RWPE1 (cell line): ENCODE measurements at regions not wholly inside any gene's neighbourhood (a gene's known extent, or its start where the extent isn't known, plus 50 kb on each side); places are given as distances from the start of the nearest gene placed in this dataset.

ENCODE experiments used
- CTCF ChIA-PET: fragments of 350-600 bp; sonication (Branson Sonifier 250); formaldehyde crosslinking; extraction: SDS; loops from one replicate; lab custom pipeline; 2021; lab: Yijun Ruan, JAX
- POLR2A ChIA-PET: fragments of 400-600 bp; formaldehyde crosslinking; extraction: SDS; loops from one replicate; lab custom pipeline; 2020; ENCODE audit warnings: antibody characterized with exemption; ENCODE audit not compliant: low non-redundant PET; lab: Yijun Ruan, JAX
- DNase-seq: peaks from one replicate; pipeline ENCODE4 v3.0.0; 2012; ENCODE audit warnings: low spot score
- H3K27ac ChIP-seq: fragments of 450-650 bp; 2 replicates; pipeline ENCODE4 v1.5.1; 2017
- TF ChIP-seq, protein P1 (sequence below): fragments of 450-650 bp; conservative IDR thresholded peaks from 2 replicates; pipeline ENCODE4 v1.5.1; 2017; ENCODE audit warnings: low read depth, mild to moderate bottlenecking

DNA sequence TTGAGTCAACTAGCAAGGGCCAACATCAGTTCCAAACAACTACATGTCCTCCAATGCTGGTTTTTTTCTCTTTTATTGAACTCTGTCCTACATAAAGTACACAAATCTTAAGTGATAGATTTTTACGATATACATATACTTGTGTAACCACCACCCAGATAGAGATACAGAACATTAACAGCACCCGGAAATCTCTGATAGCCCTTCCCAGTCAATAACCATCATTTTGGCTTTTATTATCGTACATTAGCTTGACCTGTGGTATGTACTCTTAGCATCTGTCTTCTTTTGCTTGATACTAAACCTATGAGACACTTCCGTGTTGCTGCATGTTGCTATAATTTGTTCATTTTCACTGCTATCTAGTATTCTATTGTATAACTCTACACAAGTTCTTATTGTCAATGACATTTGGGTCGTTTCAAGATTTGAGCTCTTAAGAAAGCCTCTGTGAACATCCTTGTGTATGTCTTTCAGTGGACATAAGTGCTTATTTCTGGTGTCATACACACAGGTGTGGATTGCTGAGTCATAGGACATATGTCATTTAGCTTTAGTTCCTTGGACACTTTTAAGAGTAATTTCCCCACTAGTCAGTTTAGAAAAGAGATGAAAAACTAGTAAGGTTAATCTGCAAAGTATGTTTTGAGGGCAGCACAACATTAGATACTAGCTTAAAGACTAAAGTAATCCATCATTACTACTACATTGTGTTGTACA, 111.1 kb downstream of the PRLHR start:
- POLR2A ChIA-PET, result no interaction called here
- CTCF ChIA-PET, result no interaction called here
- no peak overlapping the region for H3K27ac ChIP-seq
- TF ChIP-seq, protein P1, sequence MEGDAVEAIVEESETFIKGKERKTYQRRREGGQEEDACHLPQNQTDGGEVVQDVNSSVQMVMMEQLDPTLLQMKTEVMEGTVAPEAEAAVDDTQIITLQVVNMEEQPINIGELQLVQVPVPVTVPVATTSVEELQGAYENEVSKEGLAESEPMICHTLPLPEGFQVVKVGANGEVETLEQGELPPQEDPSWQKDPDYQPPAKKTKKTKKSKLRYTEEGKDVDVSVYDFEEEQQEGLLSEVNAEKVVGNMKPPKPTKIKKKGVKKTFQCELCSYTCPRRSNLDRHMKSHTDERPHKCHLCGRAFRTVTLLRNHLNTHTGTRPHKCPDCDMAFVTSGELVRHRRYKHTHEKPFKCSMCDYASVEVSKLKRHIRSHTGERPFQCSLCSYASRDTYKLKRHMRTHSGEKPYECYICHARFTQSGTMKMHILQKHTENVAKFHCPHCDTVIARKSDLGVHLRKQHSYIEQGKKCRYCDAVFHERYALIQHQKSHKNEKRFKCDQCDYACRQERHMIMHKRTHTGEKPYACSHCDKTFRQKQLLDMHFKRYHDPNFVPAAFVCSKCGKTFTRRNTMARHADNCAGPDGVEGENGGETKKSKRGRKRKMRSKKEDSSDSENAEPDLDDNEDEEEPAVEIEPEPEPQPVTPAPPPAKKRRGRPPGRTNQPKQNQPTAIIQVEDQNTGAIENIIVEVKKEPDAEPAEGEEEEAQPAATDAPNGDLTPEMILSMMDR, result no peak
- DNase-seq, result no peak

DNA sequence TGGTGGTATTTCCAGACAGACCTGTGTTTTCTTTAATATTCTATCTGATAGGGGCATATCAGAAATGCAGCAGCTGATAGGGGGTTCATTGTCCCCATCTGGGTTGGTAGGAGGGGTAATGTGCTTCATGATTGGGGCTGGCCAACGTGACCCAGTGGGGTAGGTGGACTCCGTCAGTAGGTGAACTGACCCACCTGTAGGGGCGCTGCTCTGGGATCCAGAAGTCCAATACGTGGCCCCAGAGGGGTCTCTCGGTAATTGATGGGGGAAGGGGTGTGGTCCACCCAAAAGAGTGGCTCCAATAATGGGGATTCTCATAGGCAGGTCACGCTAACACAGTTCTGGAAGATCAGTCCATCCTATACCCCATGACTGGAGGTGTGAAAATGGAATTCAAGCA, 112.0 kb downstream of the PRLHR start:
- ChIA-PET POLR2A (no interaction called here), CTCF (no interaction called here)
- no peak for DNase-seq
- no peak overlapping the region for H3K27ac ChIP-seq
- TF ChIP-seq, protein P1, result no peak

DNA sequence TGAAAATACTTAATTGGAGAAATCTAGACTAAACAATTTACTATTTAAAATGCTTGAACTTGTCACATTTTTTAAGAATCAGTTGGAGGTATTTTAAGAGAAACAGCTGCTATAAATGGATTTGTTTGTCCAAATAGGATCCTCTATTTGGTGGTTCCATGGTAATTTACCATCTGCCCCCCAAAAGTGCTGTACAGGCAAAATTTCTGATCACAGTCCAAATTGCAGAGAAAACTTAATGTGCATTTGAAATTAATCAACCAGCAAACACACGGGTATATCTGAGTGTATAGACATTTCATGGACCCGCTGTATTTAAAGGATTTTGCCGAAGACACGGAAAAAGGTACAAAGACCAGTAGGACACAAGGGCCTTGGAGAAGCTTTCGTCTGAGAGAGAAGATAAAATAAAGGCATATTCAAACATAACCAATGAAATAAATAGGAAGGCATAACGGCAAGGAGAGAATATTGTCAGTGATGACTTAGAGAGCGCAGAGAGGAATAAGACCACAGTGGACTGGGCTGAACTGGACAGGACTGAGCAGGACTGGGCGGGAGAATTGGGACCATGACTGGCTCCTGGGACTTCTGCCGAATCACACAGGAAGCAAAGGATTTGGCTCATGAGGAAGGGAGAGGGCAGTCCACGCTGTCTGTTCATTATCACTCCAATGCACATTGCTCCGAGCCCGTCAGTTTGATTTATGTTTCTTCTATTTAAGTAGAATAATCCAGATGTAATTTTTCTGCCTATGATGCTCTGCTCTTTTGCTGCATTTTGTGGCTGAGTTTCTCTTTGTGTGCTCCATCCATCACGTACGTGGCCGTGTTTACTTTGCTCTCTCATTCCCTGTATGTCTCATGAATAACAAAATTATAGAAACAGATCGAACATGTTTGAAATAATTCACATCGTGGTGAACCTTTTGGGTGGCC, 112.8 kb downstream of the PRLHR start:
- no peak for DNase-seq
- no peak overlapping the region for H3K27ac ChIP-seq
- ChIA-PET POLR2A (no interaction called here), CTCF (no interaction called here)
- TF ChIP-seq, protein P1, result no peak

DNA sequence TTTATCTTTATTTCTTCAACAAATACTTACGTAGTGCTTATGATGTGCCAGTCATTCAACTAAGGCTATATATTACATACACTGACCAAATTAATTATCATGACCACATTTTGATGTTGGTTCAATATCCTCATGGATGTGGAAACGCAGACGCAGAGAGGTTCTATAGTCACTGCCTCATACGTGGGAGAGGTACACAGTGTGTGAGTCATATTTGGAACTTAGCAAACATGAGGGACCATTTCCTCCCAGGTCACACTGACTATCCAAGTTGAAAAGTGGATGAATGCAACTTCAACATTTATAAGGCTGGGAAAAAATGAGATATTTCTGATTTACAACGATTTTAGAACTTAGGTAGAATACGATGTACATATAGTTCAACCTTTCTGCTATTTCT, 113.6 kb downstream of the PRLHR start:
- TF ChIP-seq, protein P1, result no peak
- ChIA-PET POLR2A (no interaction called here), CTCF (no interaction called here)
- no peak for DNase-seq
- no peak overlapping the region for H3K27ac ChIP-seq

DNA sequence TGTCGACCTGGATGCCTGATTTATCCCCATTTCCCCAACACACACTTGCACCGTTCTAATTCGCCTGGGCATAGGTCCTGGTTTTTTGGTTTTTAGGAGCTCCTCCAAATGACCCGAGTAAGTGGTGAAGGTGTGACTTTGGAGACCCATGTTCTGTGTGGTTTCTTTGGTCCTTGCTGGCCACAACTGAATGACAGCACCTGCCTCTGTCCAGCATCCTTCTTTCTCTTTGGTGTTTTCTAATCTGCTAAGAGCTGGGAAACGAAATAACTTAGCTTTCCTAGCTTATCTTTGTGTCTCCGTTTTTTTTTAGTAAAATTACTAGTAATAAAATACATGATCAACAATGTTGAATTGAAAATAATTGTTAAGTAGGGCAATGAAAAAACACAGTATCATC, 120.2 kb downstream of the PRLHR start:
- DNase-seq, result no peak
- POLR2A ChIA-PET, result no interaction called here
- TF ChIP-seq, protein P1, result no peak
- H3K27ac ChIP-seq, result no peak overlapping the region
- CTCF ChIA-PET, result interaction anchor here (0.6 to 1.4 kb wide), 4 partner anchors 16 to 1258 kb away, joined by 3 to 7 read pairs (median 4); no protein-coding TSS in a partner anchor

DNA sequence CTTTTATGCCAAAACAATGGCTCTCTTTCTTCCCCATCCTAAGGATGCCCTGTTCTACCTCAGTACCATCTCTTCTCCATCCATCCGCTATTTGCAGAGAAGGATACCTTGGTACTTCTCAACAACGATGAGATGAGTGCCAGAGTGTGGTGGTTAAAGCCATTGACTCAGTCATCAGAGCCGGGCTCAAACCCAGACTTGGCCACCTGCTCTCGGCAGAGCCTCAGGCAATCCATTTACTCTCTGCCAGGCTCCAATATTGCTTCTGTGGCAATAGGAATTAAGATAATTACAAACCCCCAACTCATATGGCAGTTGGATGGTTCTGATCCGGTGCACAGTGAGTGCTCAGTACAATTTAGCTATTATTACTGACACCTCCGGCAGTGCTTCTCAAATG, 121.3 kb downstream of the PRLHR start:
- POLR2A ChIA-PET, result no interaction called here
- TF ChIP-seq, protein P1, result no peak
- no peak for DNase-seq
- CTCF ChIA-PET, result interaction anchor here (0.7 to 1.0 kb wide), 2 partner anchors 1043 to 1257 kb away, joined by 3 to 4 read pairs; no protein-coding TSS in a partner anchor
- no peak overlapping the region for H3K27ac ChIP-seq
